H9 (cell line): ENCODE measurements at regions not wholly inside any gene's neighbourhood (a gene's known extent, or its start where the extent isn't known, plus 50 kb on each side); places are given as distances from the start of the nearest gene placed in this dataset.

Experiments used
- DNase-seq: peaks from one replicate; pipeline ENCODE4 v3.0.0-alpha.2; 2017
- H2AFZ ChIP-seq: one replicate; pipeline ENCODE4 v1.6.1; 2013; ENCODE audit warnings: mild to moderate bottlenecking, low read length, control low read depth, moderate library complexity
- H2AK5ac ChIP-seq: 2 replicates; pipeline ENCODE4 v1.6.1; 2013; ENCODE audit warnings: low read length, control low read depth, mixed read lengths; ENCODE audit not compliant: insufficient read length
- H2BK120ac ChIP-seq: one replicate; pipeline ENCODE4 v1.6.1; 2013; ENCODE audit warnings: low read depth, mild to moderate bottlenecking, low read length, control low read depth, inconsistent platforms; ENCODE audit not compliant: poor library complexity, severe bottlenecking
- H2BK12ac ChIP-seq: 2 replicates; pipeline ENCODE4 v1.6.1; 2013; ENCODE audit warnings: low read length, control low read depth, mixed read lengths, low read depth; ENCODE audit not compliant: insufficient read length
- H2BK15ac ChIP-seq: 2 replicates; pipeline ENCODE4 v1.6.1; 2013; ENCODE audit warnings: low read depth, low read length, control low read depth
- H2BK20ac ChIP-seq: one replicate; pipeline ENCODE4 v1.6.1; 2013; ENCODE audit warnings: low read depth, mild to moderate bottlenecking, low read length, control low read depth, inconsistent platforms; ENCODE audit not compliant: poor library complexity, severe bottlenecking
- H2BK5ac ChIP-seq: 2 replicates; pipeline ENCODE4 v1.6.1; 2013; ENCODE audit warnings: low read length, control low read depth, mixed read lengths; ENCODE audit not compliant: insufficient read length
- H3K14ac ChIP-seq: 2 replicates; pipeline ENCODE4 v1.6.1; 2013; ENCODE audit warnings: low read length, control low read depth; ENCODE audit not compliant: insufficient read depth
- H3K18ac ChIP-seq: 2 replicates; pipeline ENCODE4 v1.6.1; 2013; ENCODE audit warnings: low read depth, mild to moderate bottlenecking, mixed read lengths, low read length, control low read depth; ENCODE audit not compliant: insufficient read length
- H3K23ac ChIP-seq: 2 replicates; pipeline ENCODE4 v1.6.1; 2013; ENCODE audit warnings: low read length, control low read depth, mixed read lengths, low read depth; ENCODE audit not compliant: insufficient read length
- H3K23me2 ChIP-seq: 2 replicates; pipeline ENCODE4 v1.6.1; 2013; ENCODE audit warnings: low read depth, mild to moderate bottlenecking, mixed read lengths, low read length, control low read depth; ENCODE audit not compliant: insufficient read length, poor library complexity, severe bottlenecking
- H3K27ac ChIP-seq: 2 replicates; pipeline ENCODE4 v1.5.1; 2013; ENCODE audit warnings: low read length, control low read depth, mixed read lengths, low read depth; ENCODE audit not compliant: insufficient read length
- H3K27me3 ChIP-seq: 2 replicates; pipeline ENCODE4 v1.6.1; 2013; ENCODE audit warnings: low read length, control low read depth, inconsistent platforms; ENCODE audit not compliant: insufficient read depth
- H3K4ac ChIP-seq: 2 replicates; pipeline ENCODE4 v1.6.1; 2013; ENCODE audit warnings: low read depth, mild to moderate bottlenecking, control low read depth, inconsistent platforms, low read length, moderate library complexity
- H3K4me1 ChIP-seq: 2 replicates; pipeline ENCODE4 v1.6.1; 2013; ENCODE audit warnings: low read length, control low read depth, inconsistent platforms; ENCODE audit not compliant: insufficient read depth
- H3K4me2 ChIP-seq: 2 replicates; pipeline ENCODE4 v1.6.1; 2013; ENCODE audit warnings: low read length, control low read depth, mixed read lengths; ENCODE audit not compliant: insufficient read length, insufficient read depth
- H3K56ac ChIP-seq: 2 replicates; pipeline ENCODE4 v1.6.1; 2013; ENCODE audit warnings: low read depth, mild to moderate bottlenecking, mixed read lengths, low read length, control low read depth; ENCODE audit not compliant: insufficient read length
- H3K79me1 ChIP-seq: 2 replicates; pipeline ENCODE4 v1.6.1; 2013; ENCODE audit warnings: low read depth, mild to moderate bottlenecking, moderate library complexity, low read length, control low read depth, inconsistent platforms; ENCODE audit not compliant: insufficient read depth, poor library complexity, severe bottlenecking
- H3K79me2 ChIP-seq: 2 replicates; pipeline ENCODE4 v1.6.1; 2013; ENCODE audit warnings: low read length, control low read depth, inconsistent platforms; ENCODE audit not compliant: insufficient read depth
- H3K9ac ChIP-seq: 2 replicates; pipeline ENCODE4 v1.6.1; 2013; ENCODE audit warnings: low read length, control low read depth, mixed read lengths; ENCODE audit not compliant: insufficient read length; ENCODE audit errors: extremely low read depth
- H3K9me3 ChIP-seq: one replicate; pipeline ENCODE4 v1.6.1; 2013; ENCODE audit warnings: low read depth, low read length, inconsistent platforms; ENCODE audit not compliant: control insufficient read depth
- H3T11ph ChIP-seq: one replicate; pipeline ENCODE4 v1.6.1; 2013; ENCODE audit warnings: mild to moderate bottlenecking, low read length, control low read depth, inconsistent platforms
- H4K20me1 ChIP-seq: one replicate; pipeline ENCODE4 v1.6.1; 2013; ENCODE audit not compliant: control insufficient read depth, insufficient read length, insufficient read depth
- H4K5ac ChIP-seq: 2 replicates; pipeline ENCODE4 v1.6.1; 2013; ENCODE audit warnings: low read depth, mild to moderate bottlenecking, mixed read lengths, low read length, control low read depth; ENCODE audit not compliant: insufficient read length
- H4K8ac ChIP-seq: replicated peaks from 2 replicates; pipeline ENCODE4 v1.6.1; 2013; ENCODE audit warnings: low read length, control low read depth, mixed read lengths, low read depth; ENCODE audit not compliant: insufficient read length
- H4K91ac ChIP-seq: 2 replicates; pipeline ENCODE4 v1.6.1; 2013; ENCODE audit warnings: low read depth, mild to moderate bottlenecking, moderate library complexity, mixed read lengths, low read length, control low read depth; ENCODE audit not compliant: insufficient read length
- H3K27ac Mint-ChIP-seq, 3 experiments: 2 replicates in 2 of 3; 3 replicates in 1 of 3; pipeline ENCODE4 v1.8.0; 2020 to 2021; ENCODE audit warnings: mixed read lengths in 3 of 3, mild to moderate bottlenecking in 1 of 3, moderate library complexity in 1 of 3
- H3K27me3 Mint-ChIP-seq: 2 replicates; pipeline ENCODE4 v1.8.0; 2021; ENCODE audit warnings: low read depth, mild to moderate bottlenecking, moderate library complexity, mixed read lengths
- H3K36me3 Mint-ChIP-seq, 3 experiments: 2 replicates in 2 of 3; 3 replicates in 1 of 3; pipeline ENCODE4 v1.8.0; 2020 to 2021; ENCODE audit warnings: low read depth in 3 of 3, mixed read lengths in 3 of 3; ENCODE audit not compliant: insufficient read depth in 1 of 3
- H3K4me1 Mint-ChIP-seq, 2 experiments: 2 replicates each; pipeline ENCODE4 v1.8.0; 2020; ENCODE audit warnings: mixed read lengths in 2 of 2
- H3K4me3 Mint-ChIP-seq, 2 experiments: 2 replicates in 1 of 2; 3 replicates in 1 of 2; pipeline ENCODE4 v1.8.0; 2020 to 2021; ENCODE audit warnings: mild to moderate bottlenecking in 2 of 2, mixed read lengths in 2 of 2, moderate library complexity in 1 of 2
- H3K9me3 Mint-ChIP-seq, 2 experiments: 2 replicates in 1 of 2; 3 replicates in 1 of 2; pipeline ENCODE4 v1.8.0; 2020; ENCODE audit warnings: mild to moderate bottlenecking in 2 of 2, mixed read lengths in 2 of 2, moderate library complexity in 1 of 2
- WGBS: extraction: QIAGEN DNeasy Blood & Tissue Kit; methylation state at CpG from one replicate; pipeline ENCODE4 v1.1.7; 2013; ENCODE audit warnings: missing lambda C conversion rate, low lambda C conversion rate, mixed read lengths; ENCODE audit not compliant: insufficient read length; ENCODE audit errors: extremely low coverage; 5-methylcytosine and 5-hydroxymethylcytosine counted together
- TF ChIP-seq, protein P1 (sequence below): fragments of 200-600 bp; sonication (generic); conservative IDR thresholded peaks from 3 replicates; pipeline ENCODE4 v1.8.0; 2021; ENCODE audit warnings: antibody characterized with exemption, mild to moderate bottlenecking

DNA sequence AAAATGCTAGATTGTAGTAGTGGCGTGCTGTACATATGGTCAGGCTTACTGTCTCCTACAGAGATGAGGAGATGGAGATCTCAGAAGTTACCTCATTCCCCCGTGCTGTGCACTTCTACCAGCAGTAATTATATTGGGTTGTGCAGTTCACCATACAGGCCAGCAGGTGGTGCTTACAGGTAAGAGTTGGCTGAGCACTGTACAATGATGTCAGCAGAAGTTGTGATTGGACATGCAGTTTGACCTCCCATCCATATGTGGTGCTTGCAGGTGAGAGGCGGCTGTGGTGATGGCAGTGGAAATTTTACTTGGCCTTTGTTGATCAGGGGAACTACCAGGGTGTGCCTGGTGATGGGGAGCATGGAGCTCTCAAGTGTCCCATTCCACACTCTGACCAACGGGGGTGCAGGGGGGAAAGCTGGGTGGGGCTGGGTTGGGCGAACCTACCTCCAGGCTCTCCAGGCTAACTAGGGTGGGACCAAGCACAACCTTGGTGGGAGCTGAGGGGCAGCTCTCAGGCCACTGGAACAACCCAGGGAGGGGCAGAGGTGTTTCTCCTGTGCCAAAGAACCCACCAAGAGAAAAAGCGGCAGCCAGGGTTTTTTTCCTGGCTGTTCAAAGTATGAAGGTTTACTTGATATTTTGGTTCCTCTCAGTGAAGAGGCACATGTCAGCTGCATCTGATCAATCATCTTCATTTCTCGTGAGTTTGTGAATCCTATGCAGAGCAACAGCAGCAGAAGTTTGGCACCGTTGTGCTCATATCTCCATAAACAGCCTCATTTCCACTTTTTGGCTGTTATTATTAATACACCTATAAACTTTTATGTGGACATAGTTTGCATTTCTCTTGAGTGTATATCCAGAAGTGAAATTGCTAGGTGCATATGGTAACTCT lies 73.8 kb upstream of the FREM3 start:
- no peaks in the 10 kb centered on the region for H3K79me1 ChIP-seq
- no peak overlapping the region for H4K8ac ChIP-seq
- no peak overlapping the region for H2AK5ac ChIP-seq
- H4K91ac ChIP-seq, result no peak overlapping the region
- H2BK20ac ChIP-seq, result no peak overlapping the region
- no peak overlapping the region for H2AFZ ChIP-seq
- H3K4ac ChIP-seq, result no peak overlapping the region
- no peak overlapping the region for H2BK5ac ChIP-seq
- Mint-ChIP-seq H3K4me1 (no peaks in the 10 kb centered on the region), H3K27me3 (peaks cover 6% of the 10 kb centered on the region), H3K9me3 (no peaks in the 10 kb centered on the region), H3K4me3 (no peak overlapping the region), H3K36me3 (no peaks in the 10 kb centered on the region), H3K27ac (no peak overlapping the region)
- H4K5ac ChIP-seq, result no peak overlapping the region
- H3K9me3 ChIP-seq, result no peaks in the 10 kb centered on the region
- TF ChIP-seq, protein P1, sequence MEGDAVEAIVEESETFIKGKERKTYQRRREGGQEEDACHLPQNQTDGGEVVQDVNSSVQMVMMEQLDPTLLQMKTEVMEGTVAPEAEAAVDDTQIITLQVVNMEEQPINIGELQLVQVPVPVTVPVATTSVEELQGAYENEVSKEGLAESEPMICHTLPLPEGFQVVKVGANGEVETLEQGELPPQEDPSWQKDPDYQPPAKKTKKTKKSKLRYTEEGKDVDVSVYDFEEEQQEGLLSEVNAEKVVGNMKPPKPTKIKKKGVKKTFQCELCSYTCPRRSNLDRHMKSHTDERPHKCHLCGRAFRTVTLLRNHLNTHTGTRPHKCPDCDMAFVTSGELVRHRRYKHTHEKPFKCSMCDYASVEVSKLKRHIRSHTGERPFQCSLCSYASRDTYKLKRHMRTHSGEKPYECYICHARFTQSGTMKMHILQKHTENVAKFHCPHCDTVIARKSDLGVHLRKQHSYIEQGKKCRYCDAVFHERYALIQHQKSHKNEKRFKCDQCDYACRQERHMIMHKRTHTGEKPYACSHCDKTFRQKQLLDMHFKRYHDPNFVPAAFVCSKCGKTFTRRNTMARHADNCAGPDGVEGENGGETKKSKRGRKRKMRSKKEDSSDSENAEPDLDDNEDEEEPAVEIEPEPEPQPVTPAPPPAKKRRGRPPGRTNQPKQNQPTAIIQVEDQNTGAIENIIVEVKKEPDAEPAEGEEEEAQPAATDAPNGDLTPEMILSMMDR, result peak; percentile 86
- peak; percentile 76 for DNase-seq
- H3K4me1 ChIP-seq, result no peaks in the 10 kb centered on the region
- no peak overlapping the region for H2BK120ac ChIP-seq
- H3K56ac ChIP-seq, result no peak overlapping the region
- H3K14ac ChIP-seq, result no peak overlapping the region
- no peak overlapping the region for H2BK12ac ChIP-seq
- no peak overlapping the region for H3K9ac ChIP-seq
- H3K4me2 ChIP-seq, result no peak overlapping the region
- no CpG with 5 or more reads among the region's 8 CpGs for WGBS
- no peak overlapping the region for H3K18ac ChIP-seq
- no peak overlapping the region for H3K27ac ChIP-seq
- H4K20me1 ChIP-seq, result no peaks in the 10 kb centered on the region
- H2BK15ac ChIP-seq, result no peak overlapping the region
- H3K23ac ChIP-seq, result no peak overlapping the region
- no peaks in the 10 kb centered on the region for H3K27me3 ChIP-seq
- no peak overlapping the region for H3T11ph ChIP-seq
- H3K79me2 ChIP-seq, result no peaks in the 10 kb centered on the region
- H3K23me2 ChIP-seq, result no peaks in the 10 kb centered on the region
